ENCODE measurements at regions not wholly inside any gene's neighbourhood (a gene's known extent, or its start where the extent isn't known, plus 50 kb on each side); places are given as distances from the start of the nearest gene placed in this dataset.

- ChIA-PET CTCF (interaction anchor here (0.6 to 1.2 kb wide), 2 partner anchors 134 to 232 kb away, joined by 3 to 4 read pairs; no protein-coding TSS in a partner anchor), SMC1A (ENCODE audit: uncharacterized antibody, unreplicated experiment) (interaction anchor here (0.7 to 2.4 kb wide), 7 partner anchors 14 to 114 kb away, joined by 3 to 9 read pairs (median 5); no protein-coding TSS in a partner anchor), POLR2A (interaction anchor here (2.3 kb wide), 1 partner anchor 27 kb away, joined by 5 read pairs; no protein-coding TSS in a partner anchor), RAD21 (ENCODE audit: unreplicated experiment) (no interaction called here)
- Histone ChIP-seq H3K27ac (ENCODE audit: control insufficient read depth, insufficient read depth) (no peak overlapping the region), H3K4me3 (no peak overlapping the region), H3K36me3 (ENCODE audit: control insufficient read depth in 2 of 2, insufficient read depth in 2 of 2, low read length in 1 of 2) (no peaks in the 10 kb centered on the region), H3K4me1 (ENCODE audit: control insufficient read depth, insufficient read depth, low read length) (no peaks in the 10 kb centered on the region; the same call in 1 of the 2 replicates), H3K27me3 (replicated peaks in 1 of 2; ENCODE audit: control insufficient read depth in 2 of 2, insufficient read depth in 2 of 2, low read length in 1 of 2) (no peaks in the 10 kb centered on the region; a peak in 1 of 4 replicates), H3K4me2 (ENCODE audit: control insufficient read depth, insufficient read depth) (no peak overlapping the region), H3K9ac (ENCODE audit: control insufficient read depth, insufficient read depth, low read length) (no peak overlapping the region), H3K9me3 (replicated peaks; ENCODE audit: control insufficient read depth, insufficient read depth, low read length) (no peaks in the 10 kb centered on the region), H4K20me1 (ENCODE audit: control insufficient read depth, insufficient read depth) (no peaks in the 10 kb centered on the region), H3K79me2 (ENCODE audit: control insufficient read depth, insufficient read depth, low read length) (no peaks in the 10 kb centered on the region), H2AFZ (ENCODE audit: control insufficient read depth, low read depth, low read length) (no peak overlapping the region)
- intact Hi-C loops (cut with micrococcal nuclease; ENCODE audit: unreplicated experiment): loop anchor here (10.0 kb wide), 1 partner anchor 429 kb away; no protein-coding TSS in a partner anchor
- in situ Hi-C loops (cut with MboI): no loop called here
- TF ChIP-seq HCFC1 (IDR thresholded peaks at IDR 0.05; ENCODE audit: low read length): no peak
- TF ChIP-seq, protein P1, sequence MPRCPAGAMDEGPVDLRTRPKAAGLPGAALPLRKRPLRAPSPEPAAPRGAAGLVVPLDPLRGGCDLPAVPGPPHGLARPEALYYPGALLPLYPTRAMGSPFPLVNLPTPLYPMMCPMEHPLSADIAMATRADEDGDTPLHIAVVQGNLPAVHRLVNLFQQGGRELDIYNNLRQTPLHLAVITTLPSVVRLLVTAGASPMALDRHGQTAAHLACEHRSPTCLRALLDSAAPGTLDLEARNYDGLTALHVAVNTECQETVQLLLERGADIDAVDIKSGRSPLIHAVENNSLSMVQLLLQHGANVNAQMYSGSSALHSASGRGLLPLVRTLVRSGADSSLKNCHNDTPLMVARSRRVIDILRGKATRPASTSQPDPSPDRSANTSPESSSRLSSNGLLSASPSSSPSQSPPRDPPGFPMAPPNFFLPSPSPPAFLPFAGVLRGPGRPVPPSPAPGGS (IDR thresholded peaks at IDR 0.05; ENCODE audit: borderline replicate concordance, insufficient read depth, low read depth, low read length, poor library complexity, severe bottlenecking): no peak
- FAIRE-seq (no peak), DNase-seq (ENCODE audit: low read depth, low spot score) (no peak), ATAC-seq (no peak)
- 36% methylated on average over 7 of the region's 7 CpGs for WGBS (ENCODE audit: insufficient coverage, insufficient replicate concordance, low lambda C conversion rate, missing lambda C conversion rate)
- no TSS peak for BruUV-seq (replicated peaks)
Measured at GRCh38 chrX:13373431-13374187, 53.8 kb upstream of the ATXN3L start.

GRCh38 chrX:13373027-13373426 lies 53.2 kb upstream of the ATXN3L start:
- no peak for ATAC-seq
- H3K4me1 ChIP-seq (ENCODE audit: control insufficient read depth, insufficient read depth, low read length): no peaks in the 10 kb centered on the region; the same call in 1 of the 2 replicates
- no peaks in the 10 kb centered on the region for H3K79me2 ChIP-seq (ENCODE audit: control insufficient read depth, insufficient read depth, low read length)
- H3K9ac ChIP-seq (ENCODE audit: control insufficient read depth, insufficient read depth, low read length): no peak overlapping the region
- ChIA-PET CTCF (interaction anchor here (0.6 to 1.2 kb wide), 2 partner anchors 134 to 233 kb away, joined by 3 to 4 read pairs; no protein-coding TSS in a partner anchor), RAD21 (ENCODE audit: unreplicated experiment) (interaction anchor here (1.2 kb wide), 1 partner anchor 14 kb away, joined by 3 read pairs; no protein-coding TSS in a partner anchor), POLR2A (interaction anchor here (2.3 kb wide), 1 partner anchor 26 kb away, joined by 5 read pairs; no protein-coding TSS in a partner anchor), SMC1A (ENCODE audit: uncharacterized antibody, unreplicated experiment) (interaction anchor here (0.7 to 2.4 kb wide), 8 partner anchors 12 to 116 kb away, joined by 3 to 9 read pairs (median 4); no protein-coding TSS in a partner anchor)
- H3K27me3 ChIP-seq (replicated peaks in 1 of 2; ENCODE audit: control insufficient read depth in 2 of 2, insufficient read depth in 2 of 2, low read length in 1 of 2): no peaks in the 10 kb centered on the region; a peak in 1 of 4 replicates
- no TSS peak for BruUV-seq (replicated peaks)
- H3K4me2 ChIP-seq (ENCODE audit: control insufficient read depth, insufficient read depth): no peak overlapping the region
- DNase-seq (ENCODE audit: low read depth, low spot score): no peak
- 0% methylated on average over 1 of the region's 1 CpG for WGBS (ENCODE audit: insufficient coverage, insufficient replicate concordance, low lambda C conversion rate, missing lambda C conversion rate)
- H3K27ac ChIP-seq (ENCODE audit: control insufficient read depth, insufficient read depth): no peak overlapping the region
- in situ Hi-C loops (cut with MboI): no loop called here
- no peak for FAIRE-seq
- intact Hi-C loops (cut with micrococcal nuclease; ENCODE audit: unreplicated experiment): loop anchor here (10.0 kb wide), 1 partner anchor 428 kb away; no protein-coding TSS in a partner anchor
- H3K36me3 ChIP-seq (ENCODE audit: control insufficient read depth in 2 of 2, insufficient read depth in 2 of 2, low read length in 1 of 2): no peaks in the 10 kb centered on the region
- H4K20me1 ChIP-seq (ENCODE audit: control insufficient read depth, insufficient read depth): no peaks in the 10 kb centered on the region
- H2AFZ ChIP-seq (ENCODE audit: control insufficient read depth, low read depth, low read length): no peak overlapping the region
- H3K4me3 ChIP-seq: no peak overlapping the region
- no peaks in the 10 kb centered on the region for H3K9me3 ChIP-seq (replicated peaks; ENCODE audit: control insufficient read depth, insufficient read depth, low read length)
- TF ChIP-seq, protein P2, sequence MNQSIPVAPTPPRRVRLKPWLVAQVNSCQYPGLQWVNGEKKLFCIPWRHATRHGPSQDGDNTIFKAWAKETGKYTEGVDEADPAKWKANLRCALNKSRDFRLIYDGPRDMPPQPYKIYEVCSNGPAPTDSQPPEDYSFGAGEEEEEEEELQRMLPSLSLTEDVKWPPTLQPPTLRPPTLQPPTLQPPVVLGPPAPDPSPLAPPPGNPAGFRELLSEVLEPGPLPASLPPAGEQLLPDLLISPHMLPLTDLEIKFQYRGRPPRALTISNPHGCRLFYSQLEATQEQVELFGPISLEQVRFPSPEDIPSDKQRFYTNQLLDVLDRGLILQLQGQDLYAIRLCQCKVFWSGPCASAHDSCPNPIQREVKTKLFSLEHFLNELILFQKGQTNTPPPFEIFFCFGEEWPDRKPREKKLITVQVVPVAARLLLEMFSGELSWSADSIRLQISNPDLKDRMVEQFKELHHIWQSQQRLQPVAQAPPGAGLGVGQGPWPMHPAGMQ (IDR thresholded peaks at IDR 0.05; ENCODE audit: borderline replicate concordance): no peak
- TF ChIP-seq RB1 (IDR thresholded peaks at IDR 0.05; ENCODE audit: borderline replicate concordance) (no peak), EGR1 (IDR thresholded peaks at IDR 0.05; ENCODE audit: borderline replicate concordance in 1 of 2, low read depth in 2 of 2, low read length in 2 of 2) (no peak), HDAC2 (IDR thresholded peaks at IDR 0.05) (no peak), STAT3 (IDR thresholded peaks at IDR 0.05; ENCODE audit: low read depth, low read length) (no peak), IKZF2 (IDR thresholded peaks at IDR 0.05) (no peak), CREB1 (IDR thresholded peaks at IDR 0.05; ENCODE audit: low read depth) (no peak)
- TF ChIP-seq, protein P3, sequence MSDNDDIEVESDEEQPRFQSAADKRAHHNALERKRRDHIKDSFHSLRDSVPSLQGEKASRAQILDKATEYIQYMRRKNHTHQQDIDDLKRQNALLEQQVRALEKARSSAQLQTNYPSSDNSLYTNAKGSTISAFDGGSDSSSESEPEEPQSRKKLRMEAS (IDR thresholded peaks at IDR 0.05; ENCODE audit: low read depth, low read length): no peak
- TF ChIP-seq, protein P4, sequence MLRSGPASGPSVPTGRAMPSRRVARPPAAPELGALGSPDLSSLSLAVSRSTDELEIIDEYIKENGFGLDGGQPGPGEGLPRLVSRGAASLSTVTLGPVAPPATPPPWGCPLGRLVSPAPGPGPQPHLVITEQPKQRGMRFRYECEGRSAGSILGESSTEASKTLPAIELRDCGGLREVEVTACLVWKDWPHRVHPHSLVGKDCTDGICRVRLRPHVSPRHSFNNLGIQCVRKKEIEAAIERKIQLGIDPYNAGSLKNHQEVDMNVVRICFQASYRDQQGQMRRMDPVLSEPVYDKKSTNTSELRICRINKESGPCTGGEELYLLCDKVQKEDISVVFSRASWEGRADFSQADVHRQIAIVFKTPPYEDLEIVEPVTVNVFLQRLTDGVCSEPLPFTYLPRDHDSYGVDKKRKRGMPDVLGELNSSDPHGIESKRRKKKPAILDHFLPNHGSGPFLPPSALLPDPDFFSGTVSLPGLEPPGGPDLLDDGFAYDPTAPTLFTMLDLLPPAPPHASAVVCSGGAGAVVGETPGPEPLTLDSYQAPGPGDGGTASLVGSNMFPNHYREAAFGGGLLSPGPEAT (IDR thresholded peaks at IDR 0.05; ENCODE audit: low read depth): no peak
